Glomerular visceral epithelial cell (primary cell): ENCODE measurements at regions not wholly inside any gene's neighbourhood (a gene's known extent, or its start where the extent isn't known, plus 50 kb on each side); places are given as distances from the start of the nearest gene placed in this dataset.

ENCODE experiments used
- DNase-seq: peaks from one replicate; pipeline ENCODE4 v3.0.0-alpha.2; 2016; ENCODE audit errors: extremely low spot score

- no peak for DNase-seq
Observed at GRCh38 chr16:6600167-6600566, 732.5 kb upstream of the RBFOX1 start.

GRCh38 chr16:6593799-6594198 lies 738.8 kb upstream of the RBFOX1 start:
- no peak for DNase-seq

GRCh38 chr16:6576606-6577005 lies 756.0 kb upstream of the RBFOX1 start:
- DNase-seq, result no peak

- no peak for DNase-seq
Observed at GRCh38 chr16:6576113-6576512, 756.5 kb upstream of the RBFOX1 start.

GRCh38 chr16:6574146-6574545 lies 758.5 kb upstream of the RBFOX1 start:
- DNase-seq, result no peak

GRCh38 chr16:6573577-6573976 lies 759.1 kb upstream of the RBFOX1 start:
- DNase-seq, result no peak

- no peak for DNase-seq
Observed at GRCh38 chr16:6571044-6571443, 761.6 kb upstream of the RBFOX1 start.

GRCh38 chr16:6570530-6570929 lies 762.1 kb upstream of the RBFOX1 start:
- DNase-seq, result no peak

GRCh38 chr16:6562986-6563385 lies 769.7 kb upstream of the RBFOX1 start:
- no peak for DNase-seq

- DNase-seq, result no peak
Observed at GRCh38 chr16:6560306-6561100, 772.1 kb upstream of the RBFOX1 start.

GRCh38 chr16:6558661-6559060 lies 774.0 kb upstream of the RBFOX1 start:
- DNase-seq, result no peak

- no peak for DNase-seq
Observed at GRCh38 chr16:6558126-6558525, 774.5 kb upstream of the RBFOX1 start.

- DNase-seq, result no peak
Observed at GRCh38 chr16:6557353-6558023, 775.2 kb upstream of the RBFOX1 start.

- no peak for DNase-seq
Observed at GRCh38 chr16:6549415-6549814, 783.2 kb upstream of the RBFOX1 start.

GRCh38 chr16:6548507-6548906 lies 784.1 kb upstream of the RBFOX1 start:
- no peak for DNase-seq

- DNase-seq, result no peak
Observed at GRCh38 chr16:6547131-6547530, 785.5 kb upstream of the RBFOX1 start.

- no peak for DNase-seq
Observed at GRCh38 chr16:6545329-6545728, 787.3 kb upstream of the RBFOX1 start.

GRCh38 chr16:6541267-6541666 lies 791.4 kb upstream of the RBFOX1 start:
- DNase-seq, result no peak

GRCh38 chr16:6536411-6536810 lies 796.2 kb upstream of the RBFOX1 start:
- no peak for DNase-seq

GRCh38 chr16:6531067-6531466 lies 801.6 kb upstream of the RBFOX1 start:
- DNase-seq, result no peak

- DNase-seq, result no peak
Observed at GRCh38 chr16:6528217-6528616, 804.4 kb upstream of the RBFOX1 start.

- no peak for DNase-seq
Observed at GRCh38 chr16:6527646-6528045, 805.0 kb upstream of the RBFOX1 start.

GRCh38 chr16:6524501-6524900 lies 808.1 kb upstream of the RBFOX1 start:
- DNase-seq, result no peak
